ENCODE measurements at regions not wholly inside any gene's neighbourhood (a gene's known extent, or its start where the extent isn't known, plus 50 kb on each side); places are given as distances from the start of the nearest gene placed in this dataset.

GRCh38 chr7:8363407-8364015 is 69.9 kb upstream of the NXPH1 start:
- TF ChIP-seq CBFB (CRISPR knock-in tag; IDR thresholded peaks at IDR 0.05; ENCODE audit: low read depth): no peak
- TF ChIP-seq PREB (CRISPR knock-in tag; IDR thresholded peaks at IDR 0.05; ENCODE audit: borderline replicate concordance): no peak
- no peak for TF ChIP-seq CTCF (IDR thresholded peaks at IDR 0.05)
- no peak for TF ChIP-seq TEAD4 (CRISPR knock-in tag; IDR thresholded peaks at IDR 0.05)
- no peak for TF ChIP-seq TP53 (CRISPR knock-in tag; IDR thresholded peaks at IDR 0.05)
- TF ChIP-seq TEAD1 (CRISPR knock-in tag; IDR thresholded peaks at IDR 0.05): no peak
- TF ChIP-seq KAT7 (CRISPR knock-in tag; IDR thresholded peaks at IDR 0.05; ENCODE audit: borderline replicate concordance): no peak
- no peak for TF ChIP-seq SMAD4 (CRISPR knock-in tag; IDR thresholded peaks at IDR 0.05)

Measured in WTC11 (cell line).